HCT116 (cell line): ENCODE measurements at regions not wholly inside any gene's neighbourhood (a gene's known extent, or its start where the extent isn't known, plus 50 kb on each side); places are given as distances from the start of the nearest gene placed in this dataset.

Experiments used
- ATAC-seq: fragments of 200-7000 bp; cut with Tn5 transposase; 2 replicates; pipeline ENCODE4 v1.9.1; 2020; ENCODE audit warnings: mild to moderate bottlenecking, moderate library complexity
- BruUV-seq: library from RNA; stranded (reverse); fragments of 400-500 nt; replicated peaks from 2 replicates; lab custom pipeline; 2021; lab: Mats Ljungman, UMichigan
- CTCF ChIA-PET: fragments of 300-600 bp; sonication (Branson Sonifier 250); formaldehyde crosslinking; loops from one replicate; lab custom pipeline; 2021; ENCODE audit warnings: antibody characterized with exemption; lab: Charles Lee
- POLR2A ChIA-PET: fragments of 300-600, 350-600 bp; sonication (Branson Sonifier 250); formaldehyde crosslinking; loops from one replicate; lab custom pipeline; 2021; ENCODE audit warnings: antibody characterized with exemption; lab: Charles Lee
- RAD21 ChIA-PET, 2 experiments: fragments of 300-600 bp; sonication (Branson Sonifier 250); formaldehyde crosslinking; loops; one replicate each; lab custom pipeline; 2023; ENCODE audit warnings: low total read pairs in 2 of 2; ENCODE audit not compliant: uncharacterized antibody in 2 of 2, unreplicated experiment in 2 of 2, low non-redundant PET in 1 of 2; lab: Charles Lee
- DNase-seq: peaks from one replicate; pipeline ENCODE4 v3.0.0-alpha.2; 2010; ENCODE audit warnings: low read depth, low spot score
- H2AFZ ChIP-seq: fragments of 200-600 bp; shearing (Covaris generic), sonication (generic); 2 replicates; pipeline ENCODE4 v1.6.1; 2017; ENCODE audit warnings: low read depth, mixed run types, mixed read lengths, antibody characterized with exemption, low read length; ENCODE audit not compliant: poor library complexity, severe bottlenecking
- H3K27ac ChIP-seq: 2 replicates; pipeline ENCODE4 v1.5.1; 2012; ENCODE audit warnings: low read depth, low read length
- H3K27me3 ChIP-seq: fragments of 200-600 bp; sonication (generic); 2 replicates; pipeline ENCODE4 v1.6.1; 2016; ENCODE audit warnings: mixed run types, low read length, mixed read lengths; ENCODE audit not compliant: insufficient read depth
- H3K36me3 ChIP-seq, 2 experiments: fragments of 200-500 bp in 1 of 2; fragments of 200-600 bp in 1 of 2; sonication (Bioruptor generic) in 1 of 2; sonication (generic) in 1 of 2; 2 replicates each; pipeline versions ENCODE4 v1.5.1 to v1.6.1; 2014 to 2016; ENCODE audit warnings: low read length in 2 of 2, inconsistent platforms in 1 of 2, mixed read lengths in 1 of 2, mixed run types in 1 of 2; ENCODE audit not compliant: insufficient read depth in 2 of 2, control insufficient read depth in 1 of 2
- H3K4me1 ChIP-seq, 2 experiments: fragments of 200-600 bp in 1 of 2; sonication (generic) in 1 of 2; 2 replicates each; pipeline versions ENCODE4 v1.5.1 to v1.6.1; 2012 to 2017; ENCODE audit warnings: low read length in 2 of 2, inconsistent platforms in 1 of 2, mild to moderate bottlenecking in 1 of 2, mixed read lengths in 1 of 2, mixed run types in 1 of 2, moderate library complexity in 1 of 2; ENCODE audit not compliant: insufficient read depth in 2 of 2, control insufficient read depth in 1 of 2
- H3K4me2 ChIP-seq: fragments of 200-600 bp; sonication (generic); 2 replicates; pipeline ENCODE4 v1.6.1; 2017; ENCODE audit warnings: mixed run types, low read length, mixed read lengths
- H3K4me3 ChIP-seq, 2 experiments: fragments of 200-600 bp in 1 of 2; sonication (generic) in 1 of 2; replicated peaks in 1 of 2; 2 replicates each; pipeline ENCODE4 v1.5.1; 2011 to 2016; ENCODE audit warnings: low read length in 2 of 2, control low read depth in 1 of 2, low read depth in 1 of 2, mild to moderate bottlenecking in 1 of 2, mixed read lengths in 1 of 2, mixed run types in 1 of 2
- H3K79me2 ChIP-seq: fragments of 200-600 bp; sonication (generic); 2 replicates; pipeline ENCODE4 v1.6.1; 2017; ENCODE audit warnings: mild to moderate bottlenecking, mixed run types, low read length, moderate library complexity, mixed read lengths; ENCODE audit not compliant: insufficient read depth
- H3K9ac ChIP-seq: fragments of 200-600 bp; sonication (generic); 2 replicates; pipeline ENCODE4 v1.6.1; 2016; ENCODE audit warnings: low read length, mixed read lengths
- H3K9me2 ChIP-seq: fragments of 200-600 bp; sonication (generic), shearing (Covaris generic); 2 replicates; pipeline ENCODE4 v1.6.1; 2017; ENCODE audit warnings: mixed run types, mild to moderate bottlenecking, moderate library complexity; ENCODE audit not compliant: insufficient read depth
- H3K9me3 ChIP-seq, 2 experiments: fragments of 200-500 bp in 1 of 2; fragments of 200-600 bp in 1 of 2; sonication (Bioruptor generic) in 1 of 2; sonication (generic) in 1 of 2; 2 replicates each; pipeline ENCODE4 v1.6.1; 2014 to 2017; ENCODE audit warnings: low read length in 2 of 2, mixed read lengths in 2 of 2, inconsistent platforms in 1 of 2, low read depth in 1 of 2, mild to moderate bottlenecking in 1 of 2, mixed run types in 1 of 2, moderate library complexity in 1 of 2; ENCODE audit not compliant: control insufficient read depth in 1 of 2, insufficient read depth in 1 of 2
- H4K20me1 ChIP-seq: fragments of 200-600 bp; sonication (generic), shearing (Covaris generic); 2 replicates; pipeline ENCODE4 v1.6.1; 2017; ENCODE audit warnings: mixed run types, mild to moderate bottlenecking, moderate library complexity; ENCODE audit not compliant: insufficient read depth
- ATF3 ChIP-seq: IDR thresholded peaks from 2 replicates; pipeline ENCODE4 v1.6.1; 2012
- CBX3 ChIP-seq: IDR thresholded peaks from 2 replicates; pipeline ENCODE4 v1.6.1; 2012; ENCODE audit warnings: low read depth
- CEBPB ChIP-seq: IDR thresholded peaks from 2 replicates; pipeline ENCODE4 v1.6.1; 2012; ENCODE audit warnings: low read depth
- EGR1 ChIP-seq: IDR thresholded peaks from 2 replicates; pipeline ENCODE4 v1.6.1; 2012; ENCODE audit warnings: low read depth
- ELF1 ChIP-seq: IDR thresholded peaks from 2 replicates; pipeline ENCODE4 v1.6.1; 2012; ENCODE audit warnings: low read depth, borderline replicate concordance
- EZH2 ChIP-seq: fragments of 200-600 bp; sonication (generic); IDR thresholded peaks from 2 replicates; pipeline ENCODE4 v1.6.1; 2017; ENCODE audit warnings: antibody characterized with exemption, mixed run types
- FOSL1 ChIP-seq: IDR thresholded peaks from 2 replicates; pipeline ENCODE4 v1.6.1; 2012; ENCODE audit warnings: low read depth
- MAX ChIP-seq: IDR thresholded peaks from 2 replicates; pipeline ENCODE4 v1.6.1; 2012
- POLR2A ChIP-seq: IDR thresholded peaks from 2 replicates; pipeline ENCODE4 v1.7.0; 2011; ENCODE audit warnings: borderline replicate concordance; ENCODE audit not compliant: insufficient read depth, insufficient read length; ENCODE audit errors: extremely low read depth
- REST ChIP-seq: IDR thresholded peaks from 2 replicates; pipeline ENCODE4 v1.6.1; 2012; ENCODE audit warnings: low read depth
- SIN3A ChIP-seq: IDR thresholded peaks from 2 replicates; pipeline ENCODE4 v1.6.1; 2012; ENCODE audit warnings: low read depth
- SP1 ChIP-seq: IDR thresholded peaks from 2 replicates; pipeline ENCODE4 v1.6.1; 2012; ENCODE audit warnings: low read depth
- SRF ChIP-seq: IDR thresholded peaks from 2 replicates; pipeline ENCODE4 v1.6.1; 2012; ENCODE audit warnings: low read depth
- YY1 ChIP-seq: IDR thresholded peaks from 2 replicates; pipeline ENCODE4 v1.6.1; 2011; ENCODE audit warnings: low read length, low read depth, moderate library complexity, mild to moderate bottlenecking; ENCODE audit not compliant: insufficient replicate concordance; ENCODE audit errors: extremely low read depth
- ZBTB33 ChIP-seq: IDR thresholded peaks from 2 replicates; pipeline ENCODE4 v1.6.1; 2011; ENCODE audit warnings: mild to moderate bottlenecking, low read length, moderate library complexity; ENCODE audit not compliant: insufficient replicate concordance; ENCODE audit errors: extremely low read depth
- intact Hi-C: fragments of 100-400 bp; cut with micrococcal nuclease; formaldehyde crosslinking; loops from 2 replicates; pipeline ENCODE4 v1.10.0; 2022

- ChIA-PET CTCF (no interaction called here), RAD21 (no interaction called here)
- Histone ChIP-seq H3K9me2 (no peaks in the 10 kb centered on the region), H3K27me3 (no peaks in the 10 kb centered on the region), H3K79me2 (no peaks in the 10 kb centered on the region), H3K27ac (no peak overlapping the region), H3K4me3 (no peak overlapping the region), H3K9me3 (peaks cover 18% of the 10 kb centered on the region in 2 experiments; a peak in 2 of 4 replicates), H3K4me2 (no peak overlapping the region)
- BruUV-seq: no TSS peak
- ATAC-seq: no peak
- DNase-seq: no peak
- TF ChIP-seq ELF1 (no peak), ATF3 (no peak), CBX3 (no peak), FOSL1 (no peak), SIN3A (no peak), EZH2 (no peak), SP1 (no peak), ZBTB33 (no peak), REST (no peak), SRF (no peak), CEBPB (no peak), EGR1 (no peak), POLR2A (no peak), MAX (no peak), YY1 (no peak)
- TF ChIP-seq, all 23 proteins: peak for 0
- Histone ChIP-seq H3K9ac (no peak overlapping the region), H4K20me1 (no peaks in the 10 kb centered on the region), H3K36me3 (no peaks in the 10 kb centered on the region; a peak in 1 of 4 replicates), H2AFZ (no peak overlapping the region), H3K4me1 (no peaks in the 10 kb centered on the region)
- intact Hi-C loops: no loop called here
- POLR2A ChIA-PET: no interaction called here
Observed at GRCh38 chr3:643376-643775, 446.8 kb downstream of the CHL1 start.
